Testis (tissue), 2 donors: ENCODE measurements at regions not wholly inside any gene's neighbourhood (a gene's known extent, or its start where the extent isn't known, plus 50 kb on each side); places are given as distances from the start of the nearest gene placed in this dataset.

Experiments
- DNase-seq: peaks from one replicate; pipeline ENCODE4 v3.0.0-alpha.2; 2019
- H3K27ac ChIP-seq, 2 donors: fragments of 200-600 bp; sonication (generic); one replicate each; pipeline ENCODE4 v1.5.1; 2019
- H3K27me3 ChIP-seq: fragments of 200-600 bp; sonication (generic); one replicate; pipeline ENCODE4 v1.5.1; 2019
- H3K36me3 ChIP-seq: fragments of 200-600 bp; sonication (generic); one replicate; pipeline ENCODE4 v1.5.1; 2017; ENCODE audit warnings: low read depth; ENCODE audit errors: missing control alignments
- H3K4me1 ChIP-seq: fragments of 200-600 bp; sonication (generic); one replicate; pipeline ENCODE4 v1.5.1; 2019
- H3K4me3 ChIP-seq, 2 donors: fragments of 200-600 bp; sonication (generic); one replicate each; pipeline ENCODE4 v1.5.1; 2017 to 2019
- H3K9me3 ChIP-seq: fragments of 200-600 bp; sonication (generic); one replicate; pipeline ENCODE4 v1.5.1; 2017
- CTCF ChIP-seq, 3 experiments: fragments of 450-650 bp in 2 of 3; fragments of 200-600 bp in 1 of 3; sonication (generic) in 1 of 3; IDR thresholded peaks; one replicate each; pipeline ENCODE4 v1.5.1; 2016 to 2019; ENCODE audit warnings: antibody characterized with exemption in 3 of 3, mild to moderate bottlenecking in 2 of 3, moderate library complexity in 1 of 3
- POLR2A ChIP-seq: fragments of 450-650 bp; IDR thresholded peaks from one replicate; pipeline ENCODE4 v1.6.1; 2017; ENCODE audit warnings: antibody characterized with exemption, mild to moderate bottlenecking, moderate library complexity
- WGBS, 2 donors: methylation state at CpG; one replicate each; pipeline ENCODE4 v1.1.5; 2018; 5-methylcytosine and 5-hydroxymethylcytosine counted together
- intact Hi-C: fragments of 100-400 bp; cut with DNase I; formaldehyde crosslinking; loops from one replicate; pipeline ENCODE4 v1.15.1; 2023; ENCODE audit warnings: low total_unique reads

- intact Hi-C loops = no loop called here
- H3K9me3 ChIP-seq = no peaks in the 10 kb centered on the region
- H3K27me3 ChIP-seq = no peaks in the 10 kb centered on the region
- TF ChIP-seq POLR2A (no peak), CTCF (IDR thresholded peaks at IDR 0.05) (no peak)
- no peaks in the 10 kb centered on the region for H3K36me3 ChIP-seq
- DNase-seq = no peak
- no peak overlapping the region for H3K27ac ChIP-seq
- H3K4me3 ChIP-seq = no peak overlapping the region
- H3K4me1 ChIP-seq = no peaks in the 10 kb centered on the region
- WGBS, 2 donors = 72 to 83% methylated on average over 1 of the region's 1 CpG
These were observed 367.5 kb upstream of the ACTBL2 start for GRCh38 chr5:57850109-57850508.

- 93 to 100% methylated on average over 2 of the region's 2 CpGs for WGBS, 2 donors
- no peaks in the 10 kb centered on the region for H3K27me3 ChIP-seq
- intact Hi-C loops = no loop called here
- H3K4me3 ChIP-seq = no peak overlapping the region
- no peak for DNase-seq
- no peaks in the 10 kb centered on the region for H3K4me1 ChIP-seq
- H3K36me3 ChIP-seq = no peaks in the 10 kb centered on the region
- no peak overlapping the region for H3K27ac ChIP-seq
- TF ChIP-seq CTCF (IDR thresholded peaks at IDR 0.05) = no peak
- TF ChIP-seq POLR2A = no peak
- H3K9me3 ChIP-seq = no peaks in the 10 kb centered on the region
These were observed 362.4 kb upstream of the ACTBL2 start for GRCh38 chr5:57845025-57845424.

- Histone ChIP-seq H3K27ac (no peak overlapping the region), H3K4me3 (no peak overlapping the region), H3K9me3 (no peaks in the 10 kb centered on the region), H3K27me3 (no peaks in the 10 kb centered on the region), H3K36me3 (no peaks in the 10 kb centered on the region), H3K4me1 (no peaks in the 10 kb centered on the region)
- 89% methylated on average over 2 of the region's 2 CpGs for WGBS, 2 donors
- intact Hi-C loops = no loop called here
- DNase-seq = no peak
- TF ChIP-seq CTCF (IDR thresholded peaks at IDR 0.05) (no peak), POLR2A (no peak)
These were observed 361.8 kb upstream of the ACTBL2 start for GRCh38 chr5:57844410-57844809.

- intact Hi-C loops = no loop called here
- no peak for TF ChIP-seq POLR2A
- TF ChIP-seq CTCF (IDR thresholded peaks at IDR 0.05) = no peak
- Histone ChIP-seq H3K9me3 (no peaks in the 10 kb centered on the region), H3K4me3 (no peak overlapping the region), H3K4me1 (no peaks in the 10 kb centered on the region), H3K27me3 (no peaks in the 10 kb centered on the region), H3K27ac (no peak overlapping the region), H3K36me3 (no peaks in the 10 kb centered on the region)
- 76 to 84% methylated on average over 2 of the region's 2 CpGs for WGBS, 2 donors
- DNase-seq = no peak
These were observed 360.4 kb upstream of the ACTBL2 start for GRCh38 chr5:57843059-57843367.

- no peaks in the 10 kb centered on the region for H3K4me1 ChIP-seq
- 90 to 91% methylated on average over 3 of the region's 3 CpGs for WGBS, 2 donors
- no peak for TF ChIP-seq CTCF (IDR thresholded peaks at IDR 0.05)
- TF ChIP-seq POLR2A = no peak
- no peaks in the 10 kb centered on the region for H3K9me3 ChIP-seq
- DNase-seq = no peak
- H3K27ac ChIP-seq = no peak overlapping the region
- no peaks in the 10 kb centered on the region for H3K36me3 ChIP-seq
- H3K4me3 ChIP-seq = no peak overlapping the region
- H3K27me3 ChIP-seq = no peaks in the 10 kb centered on the region
- intact Hi-C loops = no loop called here
These were observed 359.9 kb upstream of the ACTBL2 start for GRCh38 chr5:57842364-57843058.
